PC-9 (cell line): ENCODE measurements at regions not wholly inside any gene's neighbourhood (a gene's known extent, or its start where the extent isn't known, plus 50 kb on each side); places are given as distances from the start of the nearest gene placed in this dataset.

Experiments used
- BruUV-seq: library from RNA; stranded (reverse); fragments of 400-500 nt; replicated peaks from 2 replicates; lab custom pipeline; 2021; lab: Mats Ljungman, UMichigan
- CTCF ChIA-PET: fragments of 300-600 bp; sonication (Branson Sonifier 250); formaldehyde crosslinking; loops from one replicate; lab custom pipeline; 2022; ENCODE audit warnings: antibody characterized with exemption; lab: Charles Lee
- POLR2A ChIA-PET: fragments of 300-600 bp; sonication (Branson Sonifier 250); formaldehyde crosslinking; loops from one replicate; lab custom pipeline; 2022; ENCODE audit warnings: antibody characterized with exemption; ENCODE audit not compliant: unreplicated experiment; lab: Charles Lee
- DNase-seq, 2 experiments: peaks; one replicate each; pipeline versions ENCODE4 v3.0.0 to v3.0.0-alpha.2; 2015 to 2022; ENCODE audit warnings: mixed read lengths in 1 of 2
- H2AFZ ChIP-seq: fragments of 200-600 bp; sonication (generic); 2 replicates; pipeline ENCODE4 v1.8.1; 2017; ENCODE audit warnings: antibody characterized with exemption
- H3F3A ChIP-seq: fragments of 200-600 bp; sonication (generic); 2 replicates; pipeline ENCODE4 v1.8.1; 2017; ENCODE audit warnings: antibody characterized with exemption, mild to moderate bottlenecking, low read depth; ENCODE audit not compliant: insufficient read depth
- H3K27ac ChIP-seq: fragments of 200-600 bp; sonication (generic); 2 replicates; pipeline ENCODE4 v1.6.1; 2016; ENCODE audit warnings: mixed run types
- H3K27me3 ChIP-seq: fragments of 200-600 bp; sonication (generic); 2 replicates; pipeline ENCODE4 v1.6.1; 2016; ENCODE audit warnings: low read depth, mixed run types; ENCODE audit not compliant: insufficient read depth
- H3K36me3 ChIP-seq: fragments of 200-600 bp; sonication (generic); 2 replicates; pipeline ENCODE4 v1.6.1; 2016; ENCODE audit warnings: low read depth, mixed run types
- H3K4me1 ChIP-seq: fragments of 200-600 bp; sonication (generic); replicated peaks from 2 replicates; pipeline ENCODE4 v1.6.1; 2016; ENCODE audit warnings: mixed run types; ENCODE audit not compliant: insufficient read depth
- H3K4me2 ChIP-seq: fragments of 200-600 bp; sonication (generic); 2 replicates; pipeline ENCODE4 v1.6.1; 2017; ENCODE audit warnings: mixed run types
- H3K4me3 ChIP-seq: fragments of 200-600 bp; sonication (generic); 2 replicates; pipeline ENCODE4 v1.6.1; 2016; ENCODE audit warnings: mixed run types
- H3K79me2 ChIP-seq: fragments of 200-600 bp; sonication (generic); 2 replicates; pipeline ENCODE4 v1.6.1; 2017; ENCODE audit warnings: low read depth, mixed run types
- H3K9me2 ChIP-seq: fragments of 200-600 bp; sonication (generic); 2 replicates; pipeline ENCODE4 v1.8.1; 2017; ENCODE audit warnings: mild to moderate bottlenecking; ENCODE audit not compliant: insufficient read depth
- H3K9me3 ChIP-seq: fragments of 200-600 bp; sonication (generic); 2 replicates; pipeline ENCODE4 v1.8.1; 2016; ENCODE audit warnings: low read depth; ENCODE audit not compliant: insufficient read depth
- H4K20me1 ChIP-seq: fragments of 200-600 bp; sonication (generic); 2 replicates; pipeline ENCODE4 v1.8.1; 2017; ENCODE audit not compliant: insufficient read depth
- CTCF ChIP-seq: fragments of 200-600 bp; sonication (generic); conservative IDR thresholded peaks from 2 replicates; pipeline ENCODE4 v1.6.1; 2017; ENCODE audit warnings: mixed run types, antibody characterized with exemption, mild to moderate bottlenecking, moderate library complexity
- EZH2 ChIP-seq: fragments of 200-600 bp; sonication (generic); IDR thresholded peaks from 2 replicates; pipeline ENCODE4 v1.8.0; 2017; ENCODE audit warnings: antibody characterized with exemption, low read depth
- intact Hi-C: fragments of 100-400 bp; cut with micrococcal nuclease; formaldehyde crosslinking; loops from one replicate; pipeline ENCODE4 v1.10.0; 2022; ENCODE audit not compliant: unreplicated experiment

GRCh38 chr3:79835701-79836100, 67.9 kb upstream of the ROBO1 start:
- H2AFZ ChIP-seq: peak overlapping the region; percentile 23; the same call in 1 of the 2 replicates
- no peaks in the 10 kb centered on the region for H3K4me1 ChIP-seq
- DNase-seq: no peak
- peaks cover 3% of the 10 kb centered on the region; the same call in 1 of the 2 replicates for H3K9me3 ChIP-seq
- H3K27ac ChIP-seq: no peak overlapping the region
- no peak overlapping the region for H3K4me2 ChIP-seq
- intact Hi-C loops: no loop called here
- BruUV-seq: no TSS peak
- no peaks in the 10 kb centered on the region for H3K36me3 ChIP-seq
- no peaks in the 10 kb centered on the region for H3F3A ChIP-seq
- ChIA-PET CTCF (no interaction called here), POLR2A (no interaction called here)
- TF ChIP-seq EZH2: no peak
- no peak for TF ChIP-seq CTCF
- no peaks in the 10 kb centered on the region for H3K27me3 ChIP-seq
- H3K79me2 ChIP-seq: no peaks in the 10 kb centered on the region
- no peaks in the 10 kb centered on the region for H4K20me1 ChIP-seq
- no peaks in the 10 kb centered on the region for H3K9me2 ChIP-seq
- no peak overlapping the region for H3K4me3 ChIP-seq

- H3K27me3 ChIP-seq: no peaks in the 10 kb centered on the region
- POLR2A ChIA-PET: no interaction called here
- CTCF ChIA-PET: no interaction called here
These were observed 56.4 kb upstream of the ROBO1 start for GRCh38 chr3:79824166-79824565.

GRCh38 chr3:79822076-79822475, 54.3 kb upstream of the ROBO1 start:
- no TSS peak for BruUV-seq
- intact Hi-C loops: no loop called here

More at GRCh38 chr3:79824166-79824565, 56.4 kb upstream of the ROBO1 start:
- no peaks in the 10 kb centered on the region for H3K4me1 ChIP-seq
- no peaks in the 10 kb centered on the region for H3K36me3 ChIP-seq
- H4K20me1 ChIP-seq: no peaks in the 10 kb centered on the region
- H3K9me2 ChIP-seq: peaks cover 5% of the 10 kb centered on the region; the same call in 1 of the 2 replicates
- H3K4me3 ChIP-seq: no peak overlapping the region
- no peaks in the 10 kb centered on the region for H3K79me2 ChIP-seq
- no peak for TF ChIP-seq CTCF
- TF ChIP-seq EZH2: no peak
- no peak for DNase-seq
- no peak overlapping the region for H3K27ac ChIP-seq
- H2AFZ ChIP-seq: no peak overlapping the region
- H3K9me3 ChIP-seq: no peaks in the 10 kb centered on the region; the same call in 1 of the 2 replicates
- H3K4me2 ChIP-seq: no peak overlapping the region
- H3F3A ChIP-seq: no peaks in the 10 kb centered on the region
- BruUV-seq: no TSS peak
- intact Hi-C loops: no loop called here

More at GRCh38 chr3:79822076-79822475, 54.3 kb upstream of the ROBO1 start:
- Histone ChIP-seq H4K20me1 (no peaks in the 10 kb centered on the region), H2AFZ (no peak overlapping the region), H3K9me3 (no peaks in the 10 kb centered on the region; the same call in 1 of the 2 replicates), H3K9me2 (peaks cover 5% of the 10 kb centered on the region; the same call in 1 of the 2 replicates), H3F3A (no peaks in the 10 kb centered on the region), H3K4me3 (no peak overlapping the region), H3K36me3 (no peaks in the 10 kb centered on the region), H3K27me3 (no peaks in the 10 kb centered on the region), H3K27ac (no peak overlapping the region), H3K4me2 (no peak overlapping the region), H3K79me2 (no peaks in the 10 kb centered on the region), H3K4me1 (no peaks in the 10 kb centered on the region)
- POLR2A ChIA-PET: no interaction called here
- CTCF ChIA-PET: no interaction called here
- TF ChIP-seq EZH2: no peak
- TF ChIP-seq CTCF: no peak
- no peak for DNase-seq
